HG03469 (cell line): ENCODE measurements at regions not wholly inside any gene's neighbourhood (a gene's known extent, or its start where the extent isn't known, plus 50 kb on each side); places are given as distances from the start of the nearest gene placed in this dataset.

Source experiments
- ATAC-seq: cut with Tn5 transposase; IDR thresholded peaks from one replicate; pipeline ENCODE4 v1.9.1; 2021; ENCODE audit warnings: mild to moderate bottlenecking, moderate library complexity, moderate number of reproducible peaks; ENCODE audit not compliant: unreplicated experiment

GRCh38 chr14:61111209-61111665 lies 130.2 kb downstream of the SLC38A6 start:
- no peak for ATAC-seq

GRCh38 chr14:61110316-61111082 lies 129.5 kb downstream of the SLC38A6 start:
- ATAC-seq = no peak

- no peak for ATAC-seq
These were observed 128.2 kb downstream of the SLC38A6 start for GRCh38 chr14:61109288-61109687.

- no peak for ATAC-seq
These were observed 127.6 kb downstream of the SLC38A6 start for GRCh38 chr14:61108496-61109141.

GRCh38 chr14:61107869-61108493 lies 126.9 kb downstream of the SLC38A6 start:
- ATAC-seq = no peak

- no peak for ATAC-seq
These were observed 126.1 kb downstream of the SLC38A6 start for GRCh38 chr14:61106959-61107641.

- no peak for ATAC-seq
These were observed 125.4 kb downstream of the SLC38A6 start for GRCh38 chr14:61106271-61106958.

- no peak for ATAC-seq
These were observed 123.3 kb downstream of the SLC38A6 start for GRCh38 chr14:61104358-61104757.

GRCh38 chr14:61103541-61104339 lies 122.7 kb downstream of the SLC38A6 start:
- peak; percentile 81 for ATAC-seq

GRCh38 chr14:61102549-61103466 lies 121.8 kb downstream of the SLC38A6 start:
- no peak for ATAC-seq
